Fibroblast of pulmonary artery (primary cell): ENCODE measurements at regions not wholly inside any gene's neighbourhood (a gene's known extent, or its start where the extent isn't known, plus 50 kb on each side); places are given as distances from the start of the nearest gene placed in this dataset.
"Not testable (repeated sequence)": the region's sequence is repeated elsewhere in the genome, so short reads cannot be mapped to it uniquely, and the experiment has no call there.

Source experiments
- DNase-seq: peaks from one replicate; pipeline ENCODE4 v3.0.0-alpha.2; 2010; ENCODE audit warnings: low read depth
- H3K4me3 ChIP-seq: replicated peaks from 2 replicates; pipeline ENCODE4 v1.5.1; 2011; ENCODE audit warnings: low read depth, mild to moderate bottlenecking, control low read depth, low read length, moderate library complexity
- CTCF ChIP-seq: IDR thresholded peaks from 2 replicates; pipeline ENCODE4 v1.5.1; 2011; ENCODE audit warnings: mild to moderate bottlenecking, control low read depth, low read length, inconsistent platforms; ENCODE audit errors: missing control alignments

- DNase-seq, result no peak
- TF ChIP-seq CTCF, result no peak
- H3K4me3 ChIP-seq, result no peak overlapping the region
These were observed 122.5 kb upstream of the GDNF start for GRCh38 chr5:37962389-37962788.

GRCh38 chr5:37957218-37957617 is 117.4 kb upstream of the GDNF start:
- no peak for TF ChIP-seq CTCF
- no peak overlapping the region for H3K4me3 ChIP-seq
- DNase-seq, result no peak

- no peak for DNase-seq
- no peak overlapping the region for H3K4me3 ChIP-seq
- no peak for TF ChIP-seq CTCF
These were observed 115.9 kb upstream of the GDNF start for GRCh38 chr5:37955748-37956147.

GRCh38 chr5:37954561-37954960 is 114.7 kb upstream of the GDNF start:
- H3K4me3 ChIP-seq, result no peak overlapping the region
- TF ChIP-seq CTCF, result no peak
- DNase-seq, result no peak

GRCh38 chr5:37951946-37952721 is 112.3 kb upstream of the GDNF start:
- no peak overlapping the region for H3K4me3 ChIP-seq
- no peak for TF ChIP-seq CTCF
- no peak for DNase-seq

GRCh38 chr5:37950436-37950835 is 110.6 kb upstream of the GDNF start:
- H3K4me3 ChIP-seq, result no peak overlapping the region
- DNase-seq, result no peak
- no peak for TF ChIP-seq CTCF

GRCh38 chr5:37945446-37945845 is 105.6 kb upstream of the GDNF start:
- no peak for DNase-seq
- no peak overlapping the region for H3K4me3 ChIP-seq
- no peak for TF ChIP-seq CTCF

- DNase-seq, H3K4me3 ChIP-seq: not testable (repeated sequence)
These were observed 103.3 kb upstream of the GDNF start for GRCh38 chr5:37943136-37943535.
